Thyroid gland (tissue), 4 donors: ENCODE measurements at regions not wholly inside any gene's neighbourhood (a gene's known extent, or its start where the extent isn't known, plus 50 kb on each side); places are given as distances from the start of the nearest gene placed in this dataset.

Source experiments
- CTCF ChIP-seq, 6 experiments: fragments of 200-600 bp in 3 of 6; fragments of 450-650 bp in 3 of 6; sonication (generic) in 3 of 6; IDR thresholded peaks; one replicate each; pipeline ENCODE4 v1.5.1; 2016 to 2019; ENCODE audit warnings: antibody characterized with exemption in 6 of 6, mild to moderate bottlenecking in 2 of 6, inconsistent platforms in 1 of 6, moderate library complexity in 1 of 6
- POLR2A ChIP-seq, 2 donors: fragments of 450-650 bp; IDR thresholded peaks; one replicate each; pipeline ENCODE4 v1.6.1; 2017; ENCODE audit warnings: antibody characterized with exemption in 2 of 2, mild to moderate bottlenecking in 2 of 2, moderate library complexity in 1 of 2

GRCh38 chr9:18015116-18015515, 436.2 kb downstream of the SH3GL2 start:
- TF ChIP-seq POLR2A (IDR thresholded peaks at IDR 0.05) (no peak), CTCF (IDR thresholded peaks at IDR 0.05) (no peak)
